ACC112 (cell line): ENCODE measurements at regions not wholly inside any gene's neighbourhood (a gene's known extent, or its start where the extent isn't known, plus 50 kb on each side); places are given as distances from the start of the nearest gene placed in this dataset.

Source experiments
- H2AFZ ChIP-seq: fragments of 200-600 bp; sonication (generic); one replicate; pipeline ENCODE4 v1.6.0; 2017; ENCODE audit warnings: antibody characterized with exemption, low read length; ENCODE audit not compliant: unreplicated experiment
- H3K27ac ChIP-seq: fragments of 200-600 bp; sonication (generic); 2 replicates; pipeline ENCODE4 v1.5.1; 2014; ENCODE audit warnings: low read depth, mild to moderate bottlenecking, antibody characterized with exemption, low read length, moderate library complexity
- H3K27me3 ChIP-seq: fragments of 200-600 bp; sonication (generic); 2 replicates; pipeline ENCODE4 v1.6.1; 2014; ENCODE audit warnings: mild to moderate bottlenecking, antibody characterized with exemption, low read length, moderate library complexity, mixed read lengths; ENCODE audit not compliant: insufficient read depth
- H3K36me3 ChIP-seq: fragments of 200-600 bp; sonication (generic); 2 replicates; pipeline ENCODE4 v1.6.1; 2016; ENCODE audit warnings: mild to moderate bottlenecking, antibody characterized with exemption, low read length, moderate library complexity, mixed read lengths; ENCODE audit not compliant: insufficient read depth
- H3K4me1 ChIP-seq: fragments of 200-600 bp; sonication (generic); one replicate; pipeline ENCODE4 v1.6.1; 2016; ENCODE audit warnings: low read length, mixed read lengths; ENCODE audit not compliant: insufficient read depth, unreplicated experiment, control insufficient read depth
- H3K4me3 ChIP-seq: fragments of 200-600 bp; sonication (generic); 2 replicates; pipeline ENCODE4 v1.5.1; 2014; ENCODE audit warnings: mild to moderate bottlenecking, low read depth, low read length
- H3K79me2 ChIP-seq: fragments of 200-600 bp; sonication (generic); one replicate; pipeline ENCODE4 v1.6.0; 2016; ENCODE audit warnings: low read length; ENCODE audit not compliant: control insufficient read depth, unreplicated experiment, insufficient read depth

DNA sequence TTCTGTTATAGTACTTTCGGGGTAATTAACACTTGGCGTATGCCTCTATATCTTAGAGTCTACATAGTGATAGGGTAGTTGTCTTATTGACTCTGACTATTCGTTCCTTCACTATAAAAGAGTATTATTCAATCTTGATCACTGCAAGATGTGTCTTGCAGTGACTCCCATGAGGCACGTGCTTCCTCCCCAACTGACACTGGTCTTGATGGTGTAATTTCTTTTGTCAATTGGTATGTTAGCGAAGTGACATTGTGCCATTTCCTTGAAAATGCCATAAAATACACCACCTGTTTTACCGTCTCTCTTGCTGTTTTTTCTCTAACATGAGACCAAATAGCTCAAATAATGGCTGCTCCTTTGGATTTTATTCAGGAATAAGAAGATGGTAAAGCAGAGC, 1314.1 kb upstream of the CDH6 start:
- H3K4me1 ChIP-seq, result no peaks in the 10 kb centered on the region
- H2AFZ ChIP-seq, result no peak overlapping the region
- no peaks in the 10 kb centered on the region for H3K79me2 ChIP-seq
- no peak overlapping the region for H3K27ac ChIP-seq
- no peaks in the 10 kb centered on the region for H3K36me3 ChIP-seq
- H3K27me3 ChIP-seq, result no peaks in the 10 kb centered on the region
- H3K4me3 ChIP-seq, result no peak overlapping the region

DNA sequence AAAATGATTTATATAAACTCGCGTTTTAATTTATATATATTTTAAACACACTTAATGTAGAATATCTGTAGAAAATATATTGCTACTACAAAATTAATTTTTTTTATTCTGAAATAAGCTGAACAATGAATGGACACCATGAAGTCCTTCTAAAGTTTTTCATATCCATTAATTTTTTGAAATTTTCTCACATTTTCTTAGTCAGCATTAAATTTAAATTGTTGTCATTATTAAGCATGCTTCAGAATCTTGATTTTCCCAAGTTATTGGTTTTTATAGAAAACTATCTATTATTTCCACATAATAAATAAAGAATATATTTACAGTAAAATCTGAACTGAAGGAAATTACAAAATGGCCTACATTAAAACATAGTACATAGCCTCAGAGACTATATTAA, 1314.9 kb upstream of the CDH6 start:
- H3K4me3 ChIP-seq, result no peak overlapping the region
- no peaks in the 10 kb centered on the region for H3K79me2 ChIP-seq
- no peaks in the 10 kb centered on the region for H3K27me3 ChIP-seq
- no peaks in the 10 kb centered on the region for H3K4me1 ChIP-seq
- H3K36me3 ChIP-seq, result no peaks in the 10 kb centered on the region
- no peak overlapping the region for H3K27ac ChIP-seq
- no peak overlapping the region for H2AFZ ChIP-seq

DNA sequence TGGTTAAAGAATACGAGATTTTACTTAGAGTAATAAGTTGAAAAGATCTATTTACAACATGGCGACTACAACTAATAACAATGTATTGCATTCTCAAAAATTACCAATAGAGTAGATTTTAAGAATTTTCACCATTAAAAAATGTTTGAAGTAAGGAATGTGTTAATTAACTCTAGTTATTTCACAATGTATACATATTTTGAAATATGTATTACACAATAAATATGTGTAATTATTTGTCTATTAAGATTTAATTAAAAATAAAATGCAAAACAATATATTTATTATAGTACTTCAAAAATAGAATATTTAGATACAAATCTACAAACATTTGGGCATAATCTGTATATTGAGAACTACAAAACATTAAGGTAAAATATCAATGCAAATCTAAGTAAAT, 1326.3 kb upstream of the CDH6 start:
- H3K27ac ChIP-seq, result no peak overlapping the region
- no peaks in the 10 kb centered on the region for H3K36me3 ChIP-seq
- no peak overlapping the region for H2AFZ ChIP-seq
- no peaks in the 10 kb centered on the region for H3K4me1 ChIP-seq
- H3K4me3 ChIP-seq, result no peak overlapping the region
- H3K27me3 ChIP-seq, result no peaks in the 10 kb centered on the region
- no peaks in the 10 kb centered on the region for H3K79me2 ChIP-seq

DNA sequence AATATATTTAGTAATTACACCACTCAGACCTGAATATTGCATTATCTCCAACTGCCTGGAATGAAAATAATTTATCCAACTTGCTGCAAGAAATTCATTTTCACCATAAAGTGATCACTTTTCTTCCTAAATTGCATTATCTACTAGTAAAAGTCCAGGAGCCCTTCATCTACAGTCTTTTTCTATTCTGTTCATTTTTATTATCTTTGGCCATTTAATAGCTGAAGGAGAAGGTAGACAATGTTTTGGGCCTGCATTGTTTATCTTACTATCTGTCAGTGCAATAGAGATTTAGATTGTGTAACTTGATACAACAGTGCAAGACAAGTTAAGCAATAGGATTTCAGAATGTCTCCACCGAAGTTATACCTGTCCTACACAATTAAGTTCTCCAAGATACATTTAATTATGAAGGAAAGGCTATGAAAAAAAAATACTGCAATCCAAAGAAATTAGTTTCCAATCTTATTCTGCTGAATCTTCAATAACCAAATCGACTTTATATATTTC, 1339.7 kb upstream of the CDH6 start:
- H3K27ac ChIP-seq, result no peak overlapping the region
- H3K4me3 ChIP-seq, result no peak overlapping the region

DNA sequence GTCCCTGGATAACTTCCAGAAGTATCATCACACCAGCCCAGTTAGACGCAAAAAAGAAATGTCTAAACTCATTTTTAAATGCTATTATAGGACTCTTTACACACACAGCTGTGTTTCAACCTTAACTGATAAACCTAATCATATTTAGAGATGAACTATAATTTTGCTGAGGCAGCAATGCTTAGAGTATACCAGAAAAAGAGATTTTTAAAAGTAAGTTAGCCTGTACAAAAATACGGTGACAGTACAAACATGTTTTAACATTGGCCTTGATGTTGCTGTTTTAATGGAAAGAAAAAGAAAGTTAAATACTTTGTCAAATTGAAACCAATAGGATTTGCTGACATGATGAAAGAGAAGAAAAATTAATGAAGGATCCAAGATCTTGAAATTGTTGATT, 1341.2 kb upstream of the CDH6 start:
- H3K4me1 ChIP-seq, result no peaks in the 10 kb centered on the region
- no peak overlapping the region for H2AFZ ChIP-seq
- H3K4me3 ChIP-seq, result no peak overlapping the region
- H3K79me2 ChIP-seq, result no peaks in the 10 kb centered on the region
- H3K36me3 ChIP-seq, result no peaks in the 10 kb centered on the region
- H3K27ac ChIP-seq, result no peak overlapping the region
- no peaks in the 10 kb centered on the region for H3K27me3 ChIP-seq

More for the DNA sequence above, 1339.7 kb upstream of the CDH6 start:
- H2AFZ ChIP-seq, result no peak overlapping the region
- H3K4me1 ChIP-seq, result no peaks in the 10 kb centered on the region
- no peaks in the 10 kb centered on the region for H3K79me2 ChIP-seq
- no peaks in the 10 kb centered on the region for H3K36me3 ChIP-seq
- H3K27me3 ChIP-seq, result no peaks in the 10 kb centered on the region

DNA sequence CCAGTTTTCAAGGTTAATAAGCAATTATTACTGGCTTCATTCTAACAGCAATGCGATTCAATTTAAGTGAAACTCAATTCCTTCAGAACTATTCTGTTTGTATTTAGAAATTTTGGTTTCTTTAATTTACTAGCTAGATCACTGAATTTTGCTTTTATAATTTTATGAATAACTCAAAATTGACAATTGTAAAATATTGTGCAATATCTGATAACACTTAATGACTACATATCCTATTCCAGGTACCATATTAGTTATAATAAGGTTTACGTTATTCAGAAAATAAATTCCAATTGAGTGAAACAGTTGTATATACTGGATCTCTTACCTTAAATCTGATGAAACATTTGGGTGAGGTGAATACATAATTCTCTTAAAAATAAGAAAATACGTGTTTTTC, 1348.3 kb upstream of the CDH6 start:
- Histone ChIP-seq H3K36me3 (no peaks in the 10 kb centered on the region), H3K27ac (no peak overlapping the region), H3K4me1 (no peaks in the 10 kb centered on the region), H3K27me3 (no peaks in the 10 kb centered on the region), H3K4me3 (no peak overlapping the region), H3K79me2 (no peaks in the 10 kb centered on the region), H2AFZ (no peak overlapping the region)

DNA sequence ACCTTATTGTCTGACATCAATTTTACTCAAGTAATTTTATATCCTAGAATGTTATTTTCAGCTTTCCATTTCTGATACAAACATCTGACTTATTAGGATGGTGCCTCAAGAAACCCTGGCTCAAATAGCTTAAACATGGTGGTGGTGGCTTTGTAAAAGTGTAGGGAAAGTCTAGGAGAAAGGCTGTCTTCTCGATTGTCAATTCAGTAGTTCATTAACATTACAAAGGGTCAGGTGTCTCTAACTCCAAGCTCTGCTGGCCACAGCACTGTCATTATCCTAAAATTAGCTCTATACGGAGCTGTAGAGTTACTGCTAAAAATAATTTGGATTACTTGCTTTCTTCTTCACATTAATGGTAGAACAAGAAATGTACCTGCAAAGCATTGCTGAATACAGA, 1360.1 kb upstream of the CDH6 start:
- H3K36me3 ChIP-seq, result no peaks in the 10 kb centered on the region
- no peak overlapping the region for H3K4me3 ChIP-seq
- H3K27me3 ChIP-seq, result no peaks in the 10 kb centered on the region
- H3K27ac ChIP-seq, result no peak overlapping the region
- no peaks in the 10 kb centered on the region for H3K79me2 ChIP-seq
- no peaks in the 10 kb centered on the region for H3K4me1 ChIP-seq
- H2AFZ ChIP-seq, result no peak overlapping the region

DNA sequence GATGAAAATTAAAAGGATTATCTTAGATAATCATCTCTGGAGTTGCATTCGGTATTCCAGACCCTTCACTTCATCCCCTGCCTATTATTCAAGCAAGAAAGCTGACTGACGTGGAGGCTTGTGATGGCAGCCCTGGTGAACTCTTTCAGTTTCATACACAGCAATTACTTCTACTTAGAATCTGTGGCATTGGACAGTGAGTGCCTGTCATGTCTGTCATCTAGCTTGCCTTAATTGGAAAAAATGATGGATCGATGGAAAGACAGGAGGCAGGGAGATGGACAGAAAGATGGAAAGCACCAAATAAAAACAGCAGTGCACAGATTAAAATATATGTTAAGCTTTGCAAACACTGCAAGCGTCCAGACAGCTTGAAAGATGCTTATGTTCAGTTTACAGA, 1371.0 kb upstream of the CDH6 start:
- Histone ChIP-seq H3K27me3 (no peaks in the 10 kb centered on the region), H3K27ac (no peak overlapping the region), H2AFZ (no peak overlapping the region), H3K36me3 (no peaks in the 10 kb centered on the region), H3K79me2 (no peaks in the 10 kb centered on the region), H3K4me1 (no peaks in the 10 kb centered on the region), H3K4me3 (no peak overlapping the region)

DNA sequence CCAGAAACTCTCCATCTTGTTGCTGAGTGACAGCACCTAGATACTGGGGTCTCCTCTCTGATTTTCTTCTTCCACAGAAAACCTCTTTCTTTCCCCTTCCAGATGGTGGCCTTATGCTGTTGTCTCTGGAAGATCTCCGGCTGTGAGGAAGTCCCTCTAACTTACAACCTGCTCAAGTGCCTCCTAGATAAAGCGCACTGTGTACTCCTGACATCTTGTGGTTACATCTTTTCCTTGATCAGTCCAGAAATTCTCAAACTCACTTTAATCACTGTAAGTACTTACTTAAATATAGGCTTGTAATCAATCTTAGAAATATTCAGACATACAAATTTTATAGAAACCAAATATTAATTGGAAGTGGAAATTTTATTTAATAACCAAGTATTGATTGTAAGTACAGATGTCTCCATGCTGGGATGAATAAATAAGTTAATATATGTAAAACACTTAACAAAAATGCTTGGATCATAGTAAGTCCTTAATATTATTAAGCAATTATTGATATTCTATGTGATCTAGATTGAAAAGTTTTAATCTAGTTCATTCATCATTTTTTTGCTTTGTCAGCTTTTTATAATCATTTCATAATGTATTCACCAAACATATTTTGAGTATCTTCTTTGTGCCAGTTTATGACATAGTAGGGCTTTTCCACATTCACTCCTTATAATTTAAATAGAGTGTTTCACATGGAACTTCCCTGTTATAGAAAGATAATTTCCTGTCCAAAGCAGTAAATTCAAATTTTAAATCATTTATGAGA, 1381.4 kb upstream of the CDH6 start:
- no peaks in the 10 kb centered on the region for H3K27me3 ChIP-seq

DNA sequence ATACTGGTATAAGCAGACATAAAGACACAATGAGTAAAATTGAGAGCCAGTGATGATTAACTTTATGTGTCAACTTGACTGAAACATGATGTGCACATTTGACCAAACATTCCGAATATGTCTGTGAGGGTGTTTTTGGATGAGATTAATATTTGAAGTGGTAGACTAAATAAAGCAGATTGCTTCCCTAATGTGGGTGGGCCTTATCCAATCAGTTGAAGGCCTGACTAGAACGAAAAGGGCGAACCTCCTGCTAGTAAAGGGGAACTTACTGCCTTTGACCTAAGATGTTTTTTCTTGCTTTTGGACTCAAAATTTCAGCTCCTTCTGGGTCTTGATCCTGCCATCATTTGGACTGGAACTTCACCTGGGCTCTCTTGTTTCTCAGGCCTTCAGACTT, 1387.7 kb upstream of the CDH6 start:
- no peaks in the 10 kb centered on the region for H3K27me3 ChIP-seq
- H3K4me1 ChIP-seq, result no peaks in the 10 kb centered on the region
- H3K4me3 ChIP-seq, result no peak overlapping the region
- no peak overlapping the region for H3K27ac ChIP-seq
- no peaks in the 10 kb centered on the region for H3K79me2 ChIP-seq
- no peaks in the 10 kb centered on the region for H3K36me3 ChIP-seq
- no peak overlapping the region for H2AFZ ChIP-seq

More for the DNA sequence above, 1381.4 kb upstream of the CDH6 start:
- H2AFZ ChIP-seq, result no peak overlapping the region
- H3K4me3 ChIP-seq, result no peak overlapping the region
- no peak overlapping the region for H3K27ac ChIP-seq
- no peaks in the 10 kb centered on the region for H3K4me1 ChIP-seq
- no peaks in the 10 kb centered on the region for H3K36me3 ChIP-seq
- no peaks in the 10 kb centered on the region for H3K79me2 ChIP-seq

DNA sequence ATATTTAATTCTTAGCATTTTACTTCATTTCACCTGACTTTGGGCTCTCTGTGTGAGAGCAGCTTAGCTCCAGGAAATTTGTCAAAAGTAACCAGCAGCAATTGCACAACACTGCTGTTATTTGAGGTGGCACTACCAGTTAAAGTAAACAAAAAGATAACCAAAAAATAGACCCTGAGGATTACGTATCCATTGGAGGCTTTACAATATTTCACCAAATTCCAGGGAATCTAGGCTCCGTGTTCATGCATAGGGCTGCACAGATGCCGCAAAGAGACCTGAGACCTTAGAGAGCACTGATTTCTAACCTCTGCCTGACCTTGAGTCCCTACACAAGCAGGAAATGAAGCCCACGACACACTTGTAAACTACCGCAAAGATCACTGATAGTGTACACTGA, 1392.7 kb upstream of the CDH6 start:
- Histone ChIP-seq H2AFZ (no peak overlapping the region), H3K4me3 (no peak overlapping the region), H3K36me3 (no peaks in the 10 kb centered on the region), H3K4me1 (no peaks in the 10 kb centered on the region), H3K79me2 (no peaks in the 10 kb centered on the region), H3K27ac (no peak overlapping the region), H3K27me3 (no peaks in the 10 kb centered on the region)
